ENCODE measurements at regions not wholly inside any gene's neighbourhood (a gene's known extent, or its start where the extent isn't known, plus 50 kb on each side); places are given as distances from the start of the nearest gene placed in this dataset.

- H3K36me3 Mint-ChIP-seq (ENCODE audit: low read depth): peaks cover 5% of the 10 kb centered on the region
- peaks cover 2% of the 10 kb centered on the region for H3K9me3 Mint-ChIP-seq (ENCODE audit: low read depth)
- no peak overlapping the region for H3K27ac Mint-ChIP-seq
- no peak for ATAC-seq
- ChIA-PET POLR2A (interaction anchor here (0.6 kb wide), 1 partner anchor 54 kb away, joined by 3 read pairs; no protein-coding TSS in a partner anchor), CTCF (interaction anchor here (0.8 to 3.0 kb wide), 9 partner anchors 9 to 96 kb away, joined by 3 to 23 read pairs (median 10); partner anchors contain the start of gene CD2)
- H3K4me3 Mint-ChIP-seq: no peak overlapping the region
- intact Hi-C loops (cut with DNase I, micrococcal nuclease): loop anchor here (5.0 kb wide), 4 partner anchors 33 to 442 kb away; partner anchors contain the start of gene CD58 (in 1 of the 2)
- H3K4me1 Mint-ChIP-seq: peaks cover 53% of the 10 kb centered on the region
- DNase-seq: no peak
- H3K27me3 Mint-ChIP-seq: no peaks in the 10 kb centered on the region
These were observed 64.9 kb downstream of the CD2 start for GRCh38 chr1:116819081-116819480.

GRCh38 chr1:116820369-116820768 lies 66.1 kb downstream of the CD2 start:
- H3K27ac Mint-ChIP-seq: no peak overlapping the region
- H3K9me3 Mint-ChIP-seq (ENCODE audit: low read depth): no peaks in the 10 kb centered on the region
- H3K27me3 Mint-ChIP-seq: no peaks in the 10 kb centered on the region
- ATAC-seq: no peak
- H3K4me3 Mint-ChIP-seq: no peak overlapping the region
- peaks cover 53% of the 10 kb centered on the region for H3K4me1 Mint-ChIP-seq
- DNase-seq: no peak
- no peaks in the 10 kb centered on the region for H3K36me3 Mint-ChIP-seq (ENCODE audit: low read depth)
- intact Hi-C loops (cut with DNase I, micrococcal nuclease): no loop called here
- CTCF ChIA-PET: interaction anchor here (0.6 to 1.3 kb wide), 3 partner anchors 51 to 189 kb away, joined by 3 to 4 read pairs (median 3); no protein-coding TSS in a partner anchor
- POLR2A ChIA-PET: no interaction called here

- ChIA-PET CTCF (no interaction called here), POLR2A (no interaction called here)
- no peak overlapping the region for H3K27ac Mint-ChIP-seq
- peaks cover 53% of the 10 kb centered on the region for H3K4me1 Mint-ChIP-seq
- ATAC-seq (peak; percentile 5), DNase-seq (no peak)
- no peaks in the 10 kb centered on the region for H3K9me3 Mint-ChIP-seq (ENCODE audit: low read depth)
- intact Hi-C loops (cut with DNase I, micrococcal nuclease): no loop called here
- H3K4me3 Mint-ChIP-seq: no peak overlapping the region
- no peaks in the 10 kb centered on the region for H3K27me3 Mint-ChIP-seq
- H3K36me3 Mint-ChIP-seq (ENCODE audit: low read depth): no peaks in the 10 kb centered on the region
These were observed 67.5 kb downstream of the CD2 start for GRCh38 chr1:116821763-116822162.

GRCh38 chr1:116824631-116825206 lies 70.5 kb downstream of the CD2 start:
- H3K4me3 Mint-ChIP-seq: peak overlapping the region; percentile 77
- ChIA-PET POLR2A (interaction anchor here (0.7 to 1.4 kb wide), 4 partner anchors 52 to 177 kb away, joined by 3 to 4 read pairs (median 3); partner anchors contain the start of gene CD101), CTCF (interaction anchor here (0.6 to 1.5 kb wide), 4 partner anchors 23 to 269 kb away, joined by 3 to 7 read pairs (median 4); no protein-coding TSS in a partner anchor)
- ATAC-seq: no peak
- peaks cover 6% of the 10 kb centered on the region for H3K9me3 Mint-ChIP-seq (ENCODE audit: low read depth)
- intact Hi-C loops (cut with DNase I, micrococcal nuclease): no loop called here
- peaks cover 53% of the 10 kb centered on the region for H3K4me1 Mint-ChIP-seq
- no peak for DNase-seq
- H3K36me3 Mint-ChIP-seq (ENCODE audit: low read depth): peaks cover 5% of the 10 kb centered on the region
- no peaks in the 10 kb centered on the region for H3K27me3 Mint-ChIP-seq
- peak overlapping the region; percentile 97 for H3K27ac Mint-ChIP-seq

- H3K4me1 Mint-ChIP-seq: peaks cover 56% of the 10 kb centered on the region
- H3K27ac Mint-ChIP-seq: peak overlapping the region; percentile 97
- intact Hi-C loops (cut with DNase I, micrococcal nuclease): no loop called here
- POLR2A ChIA-PET: interaction anchor here (0.7 to 1.4 kb wide), 4 partner anchors 53 to 176 kb away, joined by 3 to 4 read pairs (median 3); partner anchors contain the start of gene CD101
- ATAC-seq (no peak), DNase-seq (no peak)
- no peaks in the 10 kb centered on the region for H3K27me3 Mint-ChIP-seq
- peaks cover 6% of the 10 kb centered on the region for H3K9me3 Mint-ChIP-seq (ENCODE audit: low read depth)
- H3K4me3 Mint-ChIP-seq: peak overlapping the region; percentile 77
- CTCF ChIA-PET: interaction anchor here (0.6 to 2.8 kb wide), 7 partner anchors 24 to 269 kb away, joined by 3 to 27 read pairs (median 3); no protein-coding TSS in a partner anchor
- H3K36me3 Mint-ChIP-seq (ENCODE audit: low read depth): peaks cover 5% of the 10 kb centered on the region
These were observed 71.0 kb downstream of the CD2 start for GRCh38 chr1:116825207-116825719.

- H3K4me3 Mint-ChIP-seq: peak overlapping the region; percentile 77
- peaks cover 8% of the 10 kb centered on the region for H3K36me3 Mint-ChIP-seq (ENCODE audit: low read depth)
- ChIA-PET CTCF (interaction anchor here (0.6 to 3.7 kb wide), 10 partner anchors 24 to 164 kb away, joined by 3 to 30 read pairs (median 3); no protein-coding TSS in a partner anchor), POLR2A (interaction anchor here (0.7 to 2.2 kb wide), 4 partner anchors 54 to 176 kb away, joined by 3 to 77 read pairs (median 4); partner anchors contain the start of gene CD101)
- peaks cover 63% of the 10 kb centered on the region for H3K4me1 Mint-ChIP-seq
- ATAC-seq: no peak
- DNase-seq: no peak
- intact Hi-C loops (cut with DNase I, micrococcal nuclease): loop anchor here (2.0 kb wide), 3 partner anchors 47 to 311 kb away; no protein-coding TSS in a partner anchor
- no peaks in the 10 kb centered on the region for H3K27me3 Mint-ChIP-seq
- H3K27ac Mint-ChIP-seq: peak overlapping the region; percentile 97
- H3K9me3 Mint-ChIP-seq (ENCODE audit: low read depth): peaks cover 6% of the 10 kb centered on the region
These were observed 71.6 kb downstream of the CD2 start for GRCh38 chr1:116825720-116826438.

GRCh38 chr1:116826818-116827606 lies 72.8 kb downstream of the CD2 start:
- Mint-ChIP-seq H3K27ac (peak overlapping the region; percentile 97), H3K9me3 (ENCODE audit: low read depth) (peaks cover 6% of the 10 kb centered on the region), H3K27me3 (no peaks in the 10 kb centered on the region), H3K4me1 (peaks cover 69% of the 10 kb centered on the region), H3K4me3 (peak overlapping the region; percentile 77), H3K36me3 (ENCODE audit: low read depth) (peaks cover 8% of the 10 kb centered on the region)
- ATAC-seq: peak; percentile 90
- intact Hi-C loops (cut with DNase I, micrococcal nuclease): loop anchor here (1.0 to 2.0 kb wide), 17 partner anchors 10 to 837 kb away; partner anchors contain the start of genes CD101 (in 1 of the 2) and TTF2 (in 1 of the 2)
- DNase-seq: peak; percentile 87
- ChIA-PET CTCF (interaction anchor here (0.5 to 3.7 kb wide), 24 partner anchors 9 to 677 kb away, joined by 3 to 30 read pairs (median 6); partner anchors contain the start of genes CD2 and TTF2), POLR2A (interaction anchor here (0.6 to 2.2 kb wide), 20 partner anchors 9 to 250 kb away, joined by 3 to 77 read pairs (median 5); partner anchors contain the start of genes CD101, CD2 and TTF2)

- ChIA-PET POLR2A (interaction anchor here (0.7 to 2.2 kb wide), 19 partner anchors 9 to 249 kb away, joined by 3 to 77 read pairs (median 5); partner anchors contain the start of genes CD101, CD2 and TTF2), CTCF (interaction anchor here (0.5 to 3.7 kb wide), 23 partner anchors 10 to 253 kb away, joined by 3 to 30 read pairs (median 6); partner anchors contain the start of genes CD2 and TTF2)
- peak; percentile 18 for ATAC-seq
- peak overlapping the region; percentile 97 for H3K27ac Mint-ChIP-seq
- intact Hi-C loops (cut with DNase I, micrococcal nuclease): loop anchor here (1.0 to 2.0 kb wide), 17 partner anchors 10 to 837 kb away; partner anchors contain the start of genes CD101 (in 1 of the 2) and TTF2 (in 1 of the 2)
- peaks cover 6% of the 10 kb centered on the region for H3K9me3 Mint-ChIP-seq (ENCODE audit: low read depth)
- H3K4me3 Mint-ChIP-seq: peak overlapping the region; percentile 77
- peaks cover 8% of the 10 kb centered on the region for H3K36me3 Mint-ChIP-seq (ENCODE audit: low read depth)
- no peak for DNase-seq
- no peaks in the 10 kb centered on the region for H3K27me3 Mint-ChIP-seq
- H3K4me1 Mint-ChIP-seq: peaks cover 70% of the 10 kb centered on the region
These were observed 73.4 kb downstream of the CD2 start for GRCh38 chr1:116827607-116828105.

- H3K4me1 Mint-ChIP-seq: peaks cover 45% of the 10 kb centered on the region
- no peak overlapping the region for H3K27ac Mint-ChIP-seq
- intact Hi-C loops (cut with DNase I, micrococcal nuclease): no loop called here
These were observed 77.3 kb upstream of the PTGFRN start for GRCh38 chr1:116832308-116832931.

More at GRCh38 chr1:116832308-116832931, 77.3 kb upstream of the PTGFRN start:
- ChIA-PET POLR2A (interaction anchor here (0.7 kb wide), 1 partner anchor 26 kb away, joined by 3 read pairs; no protein-coding TSS in a partner anchor), CTCF (interaction anchor here (0.5 to 1.0 kb wide), 3 partner anchors 20 to 258 kb away, joined by 3 to 4 read pairs (median 3); no protein-coding TSS in a partner anchor)
- no peak for ATAC-seq
- H3K27me3 Mint-ChIP-seq: no peaks in the 10 kb centered on the region
- peaks cover 11% of the 10 kb centered on the region for H3K9me3 Mint-ChIP-seq (ENCODE audit: low read depth)
- H3K4me3 Mint-ChIP-seq: no peak overlapping the region
- peaks cover 7% of the 10 kb centered on the region for H3K36me3 Mint-ChIP-seq (ENCODE audit: low read depth)
- DNase-seq: no peak

Data from activated CD4-positive, alpha-beta T cell treated with anti-CD3 and anti-CD28 coated beads for 36 hours (primary cell).